Daoy (cell line): ENCODE measurements at regions not wholly inside any gene's neighbourhood (a gene's known extent, or its start where the extent isn't known, plus 50 kb on each side); places are given as distances from the start of the nearest gene placed in this dataset.

ENCODE experiments used
- DNase-seq: peaks from one replicate; pipeline ENCODE4 v3.0.0-alpha.2; 2015; ENCODE audit warnings: low read depth

DNA sequence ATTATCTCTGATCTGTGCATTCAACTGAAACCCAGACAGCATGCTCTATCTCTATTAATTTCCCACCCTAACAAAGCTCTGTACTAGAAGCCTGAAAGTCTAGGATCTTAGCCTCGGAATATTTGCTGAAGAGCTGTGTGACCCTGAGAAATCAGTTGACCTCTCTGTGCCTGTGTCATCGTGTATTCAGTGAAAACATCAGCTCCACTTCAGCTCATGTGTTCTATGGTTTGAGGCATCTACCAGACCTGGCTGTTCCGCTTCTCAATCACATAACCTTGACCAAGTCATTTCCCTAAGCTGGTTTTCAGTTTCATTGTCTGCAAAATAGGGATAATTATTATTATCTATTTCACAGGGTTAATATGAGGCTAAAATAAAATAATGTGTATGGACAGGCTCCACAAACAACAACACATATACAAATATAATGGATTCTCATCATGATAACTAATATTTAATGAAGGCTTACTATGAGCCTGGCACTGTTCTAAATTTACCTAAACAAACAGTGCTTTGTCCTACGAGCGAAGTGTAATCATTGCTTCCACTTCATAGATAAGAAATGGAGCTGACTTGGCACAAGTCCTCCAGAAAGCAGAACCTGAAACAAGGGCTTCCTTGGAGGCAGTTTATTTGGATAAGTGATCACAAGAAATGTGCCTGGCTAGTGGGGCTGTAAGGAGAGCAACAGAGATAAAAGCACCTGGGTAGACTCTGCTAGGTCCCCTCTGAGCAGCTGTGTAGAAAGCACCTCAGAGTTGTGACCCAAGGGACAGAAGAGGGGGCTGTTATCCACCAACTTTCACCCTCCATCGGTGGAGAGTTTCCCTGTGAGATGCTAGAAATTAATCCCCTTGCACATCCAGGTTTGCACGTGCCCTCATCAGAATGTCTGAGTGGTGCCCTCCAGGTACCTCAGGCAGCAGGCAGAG is 356.9 kb downstream of the RAB28 start:
- no peak for DNase-seq

DNA sequence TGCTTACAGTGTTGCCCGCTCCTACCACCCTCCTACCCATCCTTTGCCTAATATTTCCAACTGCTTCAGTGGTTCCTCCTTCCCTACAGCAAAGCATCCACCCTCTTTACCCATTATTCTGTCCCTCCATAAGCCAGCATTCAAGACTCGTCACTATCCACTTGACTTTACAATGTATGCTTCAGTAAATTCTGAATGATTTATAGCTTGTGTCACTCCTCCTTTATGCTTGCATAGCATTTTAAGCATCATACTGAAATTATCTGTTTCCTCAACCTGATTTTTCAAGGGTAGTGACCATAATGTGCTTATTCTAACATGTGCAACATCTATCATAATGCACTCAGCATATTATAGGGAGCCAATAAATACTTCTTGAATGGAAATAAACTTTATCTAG is 365.5 kb downstream of the RAB28 start:
- no peak for DNase-seq

DNA sequence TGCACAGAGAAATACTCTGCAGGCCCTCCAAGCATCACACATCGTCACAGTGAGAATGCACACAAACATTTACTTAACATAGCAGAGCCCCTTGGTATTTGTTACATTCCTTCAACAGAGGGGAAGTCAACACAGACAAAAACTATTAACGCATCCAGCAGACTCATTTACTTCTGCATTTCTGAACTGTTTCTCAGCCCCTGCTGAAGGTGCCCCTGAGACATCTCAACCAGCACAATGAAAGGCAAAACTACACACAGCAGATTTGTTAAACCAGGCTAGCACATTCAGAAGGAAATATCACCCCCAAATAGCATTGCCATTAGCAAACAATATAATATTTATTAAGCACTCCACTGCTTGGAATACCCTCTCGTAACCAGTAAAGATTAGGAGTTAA is 367.0 kb downstream of the RAB28 start:
- DNase-seq: no peak

DNA sequence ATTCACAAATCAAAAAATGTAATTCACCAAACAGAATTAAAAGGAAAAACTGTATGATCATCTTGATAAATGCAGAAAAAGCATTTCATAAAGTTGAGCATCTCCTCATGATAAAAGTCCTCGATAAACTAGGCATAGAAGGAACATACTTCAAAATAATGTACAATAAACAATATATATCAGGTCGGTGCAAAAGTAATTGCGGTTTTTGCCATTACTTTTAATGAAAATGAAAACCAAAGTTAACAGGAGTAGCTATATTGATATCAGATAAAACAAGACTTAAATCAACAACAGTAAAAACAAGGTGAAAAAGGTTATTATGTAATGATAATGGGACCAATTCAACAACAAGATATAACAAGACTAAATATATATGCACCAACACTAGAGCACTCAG is 372.1 kb downstream of the RAB28 start:
- no peak for DNase-seq

DNA sequence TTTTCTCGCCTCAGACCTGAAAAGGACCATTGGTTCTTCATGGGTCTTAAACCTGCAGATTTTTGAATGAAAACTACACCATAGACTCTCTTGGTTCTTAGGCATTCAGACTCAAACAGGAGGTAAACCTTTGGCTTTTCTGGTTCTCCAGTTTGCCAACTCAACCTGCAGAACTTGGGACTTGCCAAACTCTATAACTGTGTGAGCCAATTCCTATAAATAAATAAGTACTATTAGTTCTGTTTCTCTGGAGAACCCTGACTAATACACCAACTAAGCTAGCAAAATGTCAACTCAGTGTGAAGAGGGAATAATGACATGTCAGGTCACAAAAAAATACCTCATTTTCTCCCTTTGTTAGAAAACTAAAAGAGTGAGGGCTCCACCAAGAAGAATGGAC is 374.6 kb downstream of the RAB28 start:
- no peak for DNase-seq

DNA sequence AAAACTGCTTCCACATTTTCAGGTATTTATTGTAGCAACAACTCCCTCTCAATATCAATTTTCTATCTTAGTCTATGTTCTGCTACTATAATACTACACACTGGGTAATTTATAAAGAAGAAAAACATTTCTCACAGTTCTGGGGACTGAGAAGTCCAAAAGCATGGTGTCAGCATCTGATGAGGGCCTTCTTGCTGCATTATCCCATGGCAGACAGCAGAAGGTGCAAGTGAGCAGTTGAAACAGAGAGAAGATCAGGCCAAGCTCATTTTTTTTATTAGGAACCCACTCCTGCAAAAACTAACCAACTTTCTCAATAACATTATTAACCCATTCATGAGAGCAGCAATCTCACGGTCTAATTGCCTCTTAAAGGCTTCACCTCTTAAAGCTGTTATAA is 376.0 kb downstream of the RAB28 start:
- no peak for DNase-seq

DNA sequence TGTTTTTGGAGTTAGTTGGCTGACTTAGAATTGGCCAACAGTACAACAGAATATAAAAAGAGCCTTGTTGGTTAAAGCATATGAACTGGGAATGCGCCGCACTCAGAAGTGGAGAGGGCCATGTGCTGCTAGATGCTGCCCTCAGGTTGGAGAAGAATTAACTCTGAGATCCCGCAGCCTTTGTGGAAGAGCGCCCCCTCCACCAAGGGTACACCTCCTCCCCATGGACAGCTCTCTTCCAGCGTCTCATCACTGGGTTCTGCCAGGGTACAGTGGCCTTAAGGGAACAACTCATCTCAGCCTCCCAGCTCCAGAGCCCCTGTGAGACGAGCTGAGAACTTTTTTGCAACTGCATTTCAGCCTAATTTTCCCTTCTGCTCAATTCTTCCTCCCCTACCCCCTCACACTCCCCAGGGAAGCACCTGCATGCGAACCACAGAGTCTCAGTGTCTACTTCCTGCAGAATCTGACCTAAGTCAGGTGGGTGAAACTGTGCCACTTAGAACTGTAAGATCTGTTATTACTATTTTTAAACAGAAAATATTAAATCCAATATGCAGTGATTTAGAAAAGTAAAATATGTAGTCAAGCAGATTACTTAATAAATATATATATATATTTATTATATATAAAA is 380.6 kb downstream of the RAB28 start:
- no peak for DNase-seq

DNA sequence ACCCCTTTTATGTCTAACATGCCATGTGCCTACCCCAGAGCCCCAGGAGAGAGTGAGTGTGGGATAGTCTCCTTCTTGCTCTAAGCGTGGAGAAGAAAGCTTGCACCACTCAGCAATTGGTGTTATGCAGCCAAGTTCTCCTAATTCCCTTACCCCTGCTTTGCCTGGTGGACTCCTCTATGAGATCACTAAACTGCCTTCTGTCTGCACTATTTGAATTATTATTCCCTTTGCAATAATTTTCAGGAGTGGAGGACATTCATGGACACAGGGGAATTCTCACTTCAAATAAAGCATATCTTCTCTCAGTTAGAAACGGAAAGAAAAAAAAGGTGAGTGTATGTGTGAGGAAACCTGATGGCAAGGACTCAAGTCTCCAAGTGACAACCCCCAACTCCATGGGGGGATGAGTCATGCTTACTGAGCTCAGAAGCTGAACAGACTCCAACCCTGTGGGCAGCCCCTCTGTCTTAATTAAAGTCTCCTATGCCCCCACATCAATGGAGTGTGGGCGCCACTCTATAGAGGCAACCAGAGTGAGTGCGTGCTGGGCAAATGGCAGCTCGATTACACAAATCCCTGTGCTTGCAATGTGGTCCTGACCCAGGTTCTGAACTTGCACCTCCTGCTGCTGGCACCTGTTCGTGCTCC is 381.9 kb downstream of the RAB28 start:
- no peak for DNase-seq

DNA sequence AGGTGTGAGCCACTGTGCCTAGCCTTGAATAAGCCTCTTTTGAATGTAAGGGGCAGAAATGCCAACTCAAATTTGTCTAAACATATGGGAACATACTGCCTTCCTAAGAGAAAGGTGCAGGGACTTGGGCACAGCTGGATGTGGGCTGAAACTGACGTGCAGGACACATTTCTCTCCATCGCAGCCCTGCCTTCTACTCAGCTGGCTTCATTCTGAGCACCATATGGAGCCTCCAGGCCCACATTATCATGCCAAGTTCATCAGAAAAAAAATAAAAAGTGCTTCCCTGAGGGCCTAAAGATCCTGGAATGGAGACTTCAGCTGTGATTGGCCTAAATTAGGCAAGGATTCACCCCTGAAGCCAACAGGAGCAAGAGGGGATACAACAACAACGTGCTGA is 386.2 kb downstream of the RAB28 start:
- no peak for DNase-seq

DNA sequence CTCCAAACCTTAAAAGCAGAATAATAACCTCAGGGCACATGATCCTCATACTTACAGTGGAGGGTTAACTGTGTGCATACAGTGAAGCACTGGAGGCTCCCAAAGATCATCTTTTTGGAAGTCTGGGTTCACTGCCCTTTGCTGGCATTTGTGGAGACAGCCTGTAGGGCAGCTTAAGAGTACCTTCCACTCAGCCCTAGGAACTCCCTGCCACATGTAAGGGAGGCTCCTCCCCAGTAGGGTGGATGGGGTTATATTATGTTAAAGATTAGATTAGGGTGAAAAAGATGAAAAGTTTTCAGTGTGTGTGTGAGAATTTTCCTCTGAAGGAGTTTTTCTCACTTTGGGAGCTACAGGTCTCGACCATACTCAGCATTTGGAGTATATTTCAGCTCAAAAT is 388.4 kb downstream of the RAB28 start:
- no peak for DNase-seq

DNA sequence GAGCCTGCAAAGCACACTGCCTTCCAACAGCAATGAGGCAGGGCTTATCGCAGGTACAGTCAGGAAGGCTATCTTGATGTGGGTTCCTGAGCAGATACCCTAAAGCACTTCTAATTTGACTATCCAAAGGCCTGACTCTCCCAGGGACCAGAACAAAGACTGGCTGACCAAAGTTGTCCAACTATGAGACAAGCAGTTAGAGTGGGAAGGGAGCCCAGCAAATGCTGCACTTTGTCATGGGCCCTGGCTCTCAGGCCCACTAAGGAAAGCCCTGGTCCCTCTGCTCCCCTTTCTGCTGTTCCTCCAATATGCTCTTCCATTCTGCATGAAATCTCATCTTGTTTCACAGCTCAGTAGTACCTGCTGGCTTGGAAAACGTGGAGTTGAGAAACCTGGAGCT is 391.0 kb downstream of the RAB28 start:
- no peak for DNase-seq

DNA sequence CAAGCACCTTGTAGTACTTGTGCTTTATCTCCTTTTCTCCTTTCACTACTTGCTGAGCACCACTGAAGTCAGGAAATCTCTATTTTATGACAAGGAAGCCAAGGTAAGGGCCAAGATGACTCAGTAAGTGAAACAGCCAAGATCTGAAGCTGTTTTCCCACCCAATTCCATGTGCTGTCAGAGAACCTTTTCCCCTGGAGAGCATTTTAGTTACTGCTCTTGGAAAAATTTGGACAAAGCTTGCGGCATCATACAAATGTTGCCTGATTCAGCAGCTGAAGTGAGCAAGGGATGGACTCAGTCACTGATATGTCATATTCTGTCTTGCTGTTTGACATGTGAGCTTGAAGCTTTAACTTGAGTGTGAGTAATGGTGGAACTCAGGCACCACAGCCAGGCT is 391.4 kb downstream of the RAB28 start:
- no peak for DNase-seq

DNA sequence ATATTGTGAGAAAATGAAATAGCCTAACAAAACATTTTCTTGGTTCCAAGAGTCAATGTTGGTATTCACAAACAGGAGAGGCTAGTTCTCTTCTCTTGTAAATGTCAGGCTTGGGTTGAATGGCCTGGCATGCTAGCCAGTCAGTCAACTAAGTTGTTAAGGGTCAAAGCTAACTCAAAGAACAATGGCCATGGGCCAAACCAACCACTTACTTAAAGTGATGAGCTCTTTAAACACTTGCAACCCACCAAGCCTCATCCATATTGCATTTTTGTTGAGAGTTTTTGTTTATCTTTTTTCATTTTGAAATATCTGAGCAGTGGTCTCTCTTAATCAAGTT is 394.5 kb downstream of the RAB28 start:
- DNase-seq: no peak

DNA sequence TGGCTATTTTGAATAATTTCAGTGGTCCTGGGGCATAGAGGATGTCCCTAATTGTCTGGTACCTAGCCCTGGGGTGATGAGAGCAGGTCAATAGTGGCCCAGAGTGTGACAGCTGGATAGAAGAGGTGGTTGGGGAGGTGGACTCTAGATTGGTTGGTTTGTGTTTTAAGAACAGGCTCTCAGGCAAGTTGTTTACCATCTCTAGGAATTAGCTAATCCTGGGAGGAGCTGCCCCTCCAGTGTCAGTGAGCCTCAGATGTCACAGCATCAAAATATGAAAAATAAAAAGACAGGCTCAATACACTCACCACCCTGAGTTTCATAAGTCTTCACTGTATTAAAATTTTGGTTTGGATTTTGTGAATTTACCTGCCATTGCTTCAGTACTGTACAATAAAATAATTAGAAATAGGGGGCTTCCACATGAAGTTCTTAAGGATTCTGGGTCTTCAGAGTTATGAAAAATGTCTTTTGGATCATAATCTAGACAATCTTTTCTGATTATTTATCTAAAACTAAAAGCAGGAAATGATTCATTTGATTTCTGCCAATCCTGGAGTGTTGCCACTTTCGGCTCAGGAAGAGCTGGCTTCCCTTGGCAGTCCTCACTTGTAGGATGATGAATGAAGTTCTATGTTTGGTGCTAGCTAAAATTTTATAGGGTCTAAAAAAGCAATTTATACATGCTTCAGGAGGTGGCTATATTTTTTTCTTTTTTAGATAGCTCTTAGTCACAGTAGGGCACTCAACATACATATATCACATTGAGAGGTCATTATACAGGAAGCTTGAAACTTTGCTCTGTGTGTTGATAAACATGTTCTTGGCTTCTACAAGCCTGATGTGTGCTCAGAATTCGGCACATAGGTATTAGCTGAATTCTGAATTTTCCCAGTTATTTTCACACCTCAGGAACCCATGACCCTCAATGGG is 395.1 kb downstream of the RAB28 start:
- no peak for DNase-seq

DNA sequence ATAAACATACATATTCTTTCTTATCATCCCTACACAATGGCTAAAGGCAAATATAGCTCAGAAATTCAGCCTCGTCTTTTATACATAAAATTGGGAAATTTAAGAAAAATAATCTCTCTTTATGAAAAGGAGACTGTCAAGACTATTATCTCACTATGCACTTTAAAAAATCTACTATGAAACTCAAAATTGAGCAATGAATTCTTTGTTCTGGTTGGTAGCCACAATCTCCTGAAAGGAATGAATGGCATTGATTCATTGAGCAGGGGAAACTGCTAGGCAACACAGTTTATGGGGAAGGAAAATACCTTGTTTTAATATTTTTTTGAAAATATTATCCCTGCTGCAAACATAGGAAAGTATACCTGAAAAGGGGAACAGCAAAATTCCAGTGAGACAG is 397.1 kb downstream of the RAB28 start:
- no peak for DNase-seq

DNA sequence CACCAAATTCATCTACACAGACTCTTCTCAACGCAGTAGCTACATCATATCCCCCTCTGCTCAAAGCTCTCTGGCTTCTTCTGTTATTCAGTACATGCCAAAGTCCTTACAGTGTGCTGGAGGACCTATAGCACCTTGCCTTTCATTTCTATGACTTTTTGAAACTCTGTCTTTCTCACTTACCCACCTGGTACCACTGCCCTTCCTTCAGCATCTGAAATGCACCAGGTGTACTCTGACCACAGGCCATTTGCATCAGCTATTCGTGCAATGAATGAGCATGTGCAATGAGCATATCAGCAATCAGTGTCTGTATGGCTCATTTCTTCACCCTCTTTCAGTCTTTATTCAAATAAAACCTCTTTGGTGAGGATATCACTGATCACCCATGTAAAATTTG is 399.9 kb downstream of the RAB28 start:
- DNase-seq: no peak

DNA sequence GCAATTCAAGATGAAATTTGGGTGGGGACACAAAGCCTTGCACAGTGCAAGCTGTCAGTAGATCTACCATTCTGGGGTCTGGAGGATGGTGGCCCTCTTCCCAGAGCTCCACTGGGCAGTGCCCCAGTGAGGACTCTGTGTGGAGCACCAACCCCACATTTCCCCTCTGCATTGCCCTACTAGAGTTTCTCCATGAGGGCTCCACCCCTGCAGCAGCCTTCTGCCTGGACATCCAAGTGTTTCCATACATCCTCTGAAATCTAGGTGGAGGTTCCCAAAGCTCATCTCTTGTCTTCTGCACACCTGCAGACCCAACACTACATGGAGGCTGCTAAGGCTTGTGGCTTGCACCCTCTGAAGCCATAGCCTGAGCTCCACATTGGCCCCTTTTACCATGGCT is 402.3 kb downstream of the RAB28 start:
- no peak for DNase-seq

DNA sequence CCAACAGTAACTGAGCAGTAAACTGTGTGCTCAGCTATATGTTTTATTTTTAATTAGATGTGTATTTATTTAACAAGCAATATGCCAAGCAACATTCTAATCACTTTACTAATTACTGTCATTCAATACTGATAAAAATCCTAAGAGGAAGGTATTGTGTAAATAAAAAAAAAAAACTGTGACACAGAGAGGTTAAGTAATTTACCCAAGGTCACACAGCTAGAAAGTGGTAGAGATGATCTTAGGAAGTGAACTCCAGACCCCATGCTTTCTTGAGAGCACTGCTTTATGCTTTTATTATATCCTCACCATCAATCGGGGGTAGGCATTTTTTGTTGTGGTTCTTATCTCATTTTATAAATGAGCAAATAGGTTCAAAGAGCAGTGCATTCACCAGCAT is 417.1 kb downstream of the RAB28 start:
- DNase-seq: no peak

DNA sequence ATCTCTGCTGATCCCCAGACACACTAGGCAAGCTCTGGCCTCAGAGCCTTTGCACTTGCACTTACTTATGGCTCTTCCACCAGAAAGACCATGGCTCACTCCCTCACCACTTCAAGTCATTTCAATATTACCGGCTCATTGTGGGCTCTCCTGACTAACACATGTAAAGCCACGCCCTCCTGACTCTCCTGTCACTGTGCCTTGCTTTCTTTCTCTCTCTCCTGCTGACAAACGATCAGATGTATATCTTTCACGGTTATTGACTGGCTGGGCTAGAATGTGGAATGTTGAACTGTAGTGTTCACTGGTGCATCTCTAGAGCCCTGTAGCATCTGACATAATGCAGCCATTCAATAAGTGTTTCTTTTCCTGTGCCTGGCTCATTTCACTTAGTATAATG is 425.1 kb downstream of the RAB28 start:
- DNase-seq: no peak

DNA sequence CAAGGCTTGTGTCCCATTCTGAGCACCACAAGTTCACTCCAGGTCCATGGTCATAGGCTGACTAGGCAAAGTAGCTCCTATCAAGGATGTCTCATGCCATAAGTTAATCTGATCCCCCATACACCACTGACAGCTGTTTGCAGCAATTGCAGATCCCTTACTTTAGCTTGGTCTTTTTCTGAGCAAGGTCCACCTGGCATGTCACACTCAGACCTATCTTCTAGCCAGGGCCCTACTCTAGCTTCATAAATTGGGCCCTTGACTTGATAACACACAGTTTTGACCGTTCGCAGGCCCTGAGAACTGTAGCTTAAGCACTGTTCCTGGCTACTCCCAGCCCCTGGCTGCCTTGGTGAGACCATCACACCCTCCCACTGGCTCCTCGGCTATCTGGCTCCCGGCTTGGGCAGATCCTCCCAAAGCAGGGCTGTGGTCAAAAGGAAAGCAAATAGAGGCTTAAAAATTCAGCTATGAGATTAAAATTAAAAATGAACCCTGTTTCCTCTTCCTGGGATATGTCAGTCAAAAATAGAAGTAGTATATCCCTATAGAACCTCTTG is 427.4 kb downstream of the RAB28 start:
- no peak for DNase-seq

DNA sequence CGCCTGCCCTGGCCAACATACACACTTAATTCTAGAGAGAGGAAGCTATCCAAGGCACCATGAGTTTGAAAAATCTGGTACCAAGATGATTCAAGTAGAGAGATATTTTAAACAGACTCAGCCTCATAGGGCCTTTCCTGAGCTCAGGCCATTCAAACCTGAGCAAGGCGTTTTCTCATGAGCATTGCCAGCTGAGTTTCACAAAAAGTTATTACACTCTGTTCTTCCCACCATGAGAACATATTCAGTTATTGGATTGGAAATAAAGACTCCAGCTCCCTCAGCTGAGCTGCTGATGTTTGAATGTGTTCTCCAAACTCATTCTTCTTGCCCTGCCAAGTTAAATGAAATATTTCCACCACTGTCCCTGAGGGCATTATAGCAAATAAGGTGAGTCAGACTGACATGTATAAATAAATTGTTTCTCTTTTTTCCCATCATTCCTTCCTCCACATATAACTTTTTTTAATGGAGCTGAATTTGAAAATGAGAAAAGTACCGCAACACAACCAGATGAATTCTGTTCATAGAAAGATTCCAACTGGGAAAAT is 429.6 kb downstream of the RAB28 start:
- DNase-seq: no peak
